ENCODE measurements at regions not wholly inside any gene's neighbourhood (a gene's known extent, or its start where the extent isn't known, plus 50 kb on each side); places are given as distances from the start of the nearest gene placed in this dataset.

DNA sequence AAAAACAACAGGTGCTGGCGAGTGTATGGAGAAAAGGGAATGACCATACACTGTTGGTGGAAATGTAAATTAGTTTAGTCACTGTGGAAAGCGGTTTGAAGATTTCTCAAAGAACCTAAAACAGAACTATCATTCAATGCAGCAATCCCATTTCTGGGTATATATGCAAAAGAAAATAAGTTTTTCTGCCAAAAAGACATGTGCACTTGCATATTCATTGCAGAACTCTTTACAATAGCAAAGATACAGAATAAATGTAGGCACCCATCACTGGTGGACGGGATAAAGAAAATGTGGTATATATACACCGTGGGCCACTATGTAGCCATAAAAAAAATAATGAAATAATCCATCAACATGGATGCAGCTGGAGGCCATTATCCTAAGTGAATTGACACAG, 105.1 kb upstream of the FSTL5 start:
- H3K27ac Mint-ChIP-seq (ENCODE audit: unreplicated experiment), result no peak overlapping the region
- H3K27me3 Mint-ChIP-seq (ENCODE audit: unreplicated experiment), result no peaks in the 10 kb centered on the region
- DNase-seq (ENCODE audit: extremely low spot score, unreplicated experiment), result no peak
- TF ChIP-seq, protein P1, sequence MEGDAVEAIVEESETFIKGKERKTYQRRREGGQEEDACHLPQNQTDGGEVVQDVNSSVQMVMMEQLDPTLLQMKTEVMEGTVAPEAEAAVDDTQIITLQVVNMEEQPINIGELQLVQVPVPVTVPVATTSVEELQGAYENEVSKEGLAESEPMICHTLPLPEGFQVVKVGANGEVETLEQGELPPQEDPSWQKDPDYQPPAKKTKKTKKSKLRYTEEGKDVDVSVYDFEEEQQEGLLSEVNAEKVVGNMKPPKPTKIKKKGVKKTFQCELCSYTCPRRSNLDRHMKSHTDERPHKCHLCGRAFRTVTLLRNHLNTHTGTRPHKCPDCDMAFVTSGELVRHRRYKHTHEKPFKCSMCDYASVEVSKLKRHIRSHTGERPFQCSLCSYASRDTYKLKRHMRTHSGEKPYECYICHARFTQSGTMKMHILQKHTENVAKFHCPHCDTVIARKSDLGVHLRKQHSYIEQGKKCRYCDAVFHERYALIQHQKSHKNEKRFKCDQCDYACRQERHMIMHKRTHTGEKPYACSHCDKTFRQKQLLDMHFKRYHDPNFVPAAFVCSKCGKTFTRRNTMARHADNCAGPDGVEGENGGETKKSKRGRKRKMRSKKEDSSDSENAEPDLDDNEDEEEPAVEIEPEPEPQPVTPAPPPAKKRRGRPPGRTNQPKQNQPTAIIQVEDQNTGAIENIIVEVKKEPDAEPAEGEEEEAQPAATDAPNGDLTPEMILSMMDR (IDR thresholded peaks at IDR 0.05), result no peak
- peaks cover 26% of the 10 kb centered on the region for H3K9me3 Mint-ChIP-seq (ENCODE audit: unreplicated experiment)
- H3K36me3 Mint-ChIP-seq (ENCODE audit: unreplicated experiment), result no peaks in the 10 kb centered on the region
- no peak overlapping the region for H3K4me3 Mint-ChIP-seq (ENCODE audit: unreplicated experiment)
- H3K4me1 Mint-ChIP-seq (ENCODE audit: unreplicated experiment), result no peaks in the 10 kb centered on the region

GRCh38 chr4:162265802-162266201, 102.0 kb upstream of the FSTL5 start:
- Mint-ChIP-seq H3K4me1 (ENCODE audit: unreplicated experiment) (no peaks in the 10 kb centered on the region), H3K27ac (ENCODE audit: unreplicated experiment) (no peak overlapping the region), H3K4me3 (ENCODE audit: unreplicated experiment) (no peak overlapping the region), H3K27me3 (ENCODE audit: unreplicated experiment) (no peaks in the 10 kb centered on the region), H3K9me3 (ENCODE audit: unreplicated experiment) (peaks cover 41% of the 10 kb centered on the region), H3K36me3 (ENCODE audit: unreplicated experiment) (no peaks in the 10 kb centered on the region)
- TF ChIP-seq, protein P1 (IDR thresholded peaks at IDR 0.05), result no peak
- DNase-seq (ENCODE audit: extremely low spot score, unreplicated experiment), result no peak

- Mint-ChIP-seq H3K4me1 (ENCODE audit: unreplicated experiment) (no peaks in the 10 kb centered on the region), H3K9me3 (ENCODE audit: unreplicated experiment) (peaks cover 10% of the 10 kb centered on the region), H3K27ac (ENCODE audit: unreplicated experiment) (no peak overlapping the region), H3K4me3 (ENCODE audit: unreplicated experiment) (no peak overlapping the region), H3K36me3 (ENCODE audit: unreplicated experiment) (no peaks in the 10 kb centered on the region), H3K27me3 (ENCODE audit: unreplicated experiment) (no peaks in the 10 kb centered on the region)
- TF ChIP-seq, protein P1 (IDR thresholded peaks at IDR 0.05), result no peak
- no peak for DNase-seq (ENCODE audit: extremely low spot score, unreplicated experiment)
Measured at GRCh38 chr4:162245051-162245450, 81.3 kb upstream of the FSTL5 start.

DNA sequence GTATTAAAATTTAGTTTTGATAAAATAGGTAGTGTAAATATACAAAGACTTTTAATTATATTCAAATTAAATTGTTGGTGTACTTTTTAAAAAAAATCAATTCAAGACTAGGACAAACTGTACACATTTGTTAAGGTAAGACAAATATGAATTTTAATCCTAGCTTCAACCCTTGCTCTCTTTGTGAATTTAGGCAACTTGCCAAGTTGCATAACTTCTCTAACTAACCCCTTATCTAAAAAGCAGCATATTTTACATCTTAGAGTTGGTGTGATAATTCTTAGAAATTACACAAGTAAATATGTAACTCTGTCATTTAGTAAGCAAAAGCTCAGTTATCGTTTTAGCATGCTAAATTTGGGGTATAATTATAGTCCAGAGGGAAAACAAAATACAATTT, 78.1 kb upstream of the FSTL5 start:
- Mint-ChIP-seq H3K4me3 (ENCODE audit: unreplicated experiment) (no peak overlapping the region), H3K27me3 (ENCODE audit: unreplicated experiment) (no peaks in the 10 kb centered on the region), H3K4me1 (ENCODE audit: unreplicated experiment) (no peaks in the 10 kb centered on the region), H3K9me3 (ENCODE audit: unreplicated experiment) (peaks cover 10% of the 10 kb centered on the region), H3K36me3 (ENCODE audit: unreplicated experiment) (no peaks in the 10 kb centered on the region), H3K27ac (ENCODE audit: unreplicated experiment) (no peak overlapping the region)
- DNase-seq (ENCODE audit: extremely low spot score, unreplicated experiment), result no peak
- TF ChIP-seq, protein P1 (IDR thresholded peaks at IDR 0.05), result no peak

- Mint-ChIP-seq H3K36me3 (ENCODE audit: unreplicated experiment) (no peaks in the 10 kb centered on the region), H3K27ac (ENCODE audit: unreplicated experiment) (no peak overlapping the region), H3K9me3 (ENCODE audit: unreplicated experiment) (peaks cover 4% of the 10 kb centered on the region), H3K27me3 (ENCODE audit: unreplicated experiment) (no peaks in the 10 kb centered on the region), H3K4me1 (ENCODE audit: unreplicated experiment) (no peaks in the 10 kb centered on the region), H3K4me3 (ENCODE audit: unreplicated experiment) (no peak overlapping the region)
- TF ChIP-seq, protein P1 (IDR thresholded peaks at IDR 0.05), result no peak
- no peak for DNase-seq (ENCODE audit: extremely low spot score, unreplicated experiment)
Measured at GRCh38 chr4:162239992-162240769, 76.4 kb upstream of the FSTL5 start.

Measured in osteocyte (in vitro differentiated cells).